HG03175 (cell line): ENCODE measurements at regions not wholly inside any gene's neighbourhood (a gene's known extent, or its start where the extent isn't known, plus 50 kb on each side); places are given as distances from the start of the nearest gene placed in this dataset.
"Not testable (repeated sequence)": the region's sequence is repeated elsewhere in the genome, so short reads cannot be mapped to it uniquely, and the experiment has no call there.

Experiments used
- ATAC-seq: cut with Tn5 transposase; IDR thresholded peaks from one replicate; pipeline ENCODE4 v1.9.1; 2021; ENCODE audit warnings: mild to moderate bottlenecking, moderate library complexity; ENCODE audit not compliant: unreplicated experiment

DNA sequence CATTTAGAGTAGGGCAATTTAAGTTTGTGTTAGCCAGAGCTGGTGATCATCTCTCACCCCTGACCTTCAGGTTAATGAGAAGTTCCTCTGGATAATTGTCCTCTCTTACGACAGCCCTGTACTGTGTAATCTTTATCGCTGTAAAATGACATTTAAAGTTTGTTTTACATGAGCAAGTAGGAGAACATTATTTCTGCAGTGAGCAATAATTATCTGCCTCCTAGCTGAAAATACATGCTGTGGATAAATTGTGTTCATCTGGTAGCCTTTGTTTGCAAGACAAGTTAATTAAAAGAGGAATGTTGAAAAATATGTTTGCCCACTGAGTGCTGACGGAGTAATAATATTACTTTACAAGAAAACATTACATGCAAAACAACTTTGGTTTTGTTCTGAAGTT is 1083.8 kb upstream of the NUDT12 start:
- ATAC-seq: no peak

DNA sequence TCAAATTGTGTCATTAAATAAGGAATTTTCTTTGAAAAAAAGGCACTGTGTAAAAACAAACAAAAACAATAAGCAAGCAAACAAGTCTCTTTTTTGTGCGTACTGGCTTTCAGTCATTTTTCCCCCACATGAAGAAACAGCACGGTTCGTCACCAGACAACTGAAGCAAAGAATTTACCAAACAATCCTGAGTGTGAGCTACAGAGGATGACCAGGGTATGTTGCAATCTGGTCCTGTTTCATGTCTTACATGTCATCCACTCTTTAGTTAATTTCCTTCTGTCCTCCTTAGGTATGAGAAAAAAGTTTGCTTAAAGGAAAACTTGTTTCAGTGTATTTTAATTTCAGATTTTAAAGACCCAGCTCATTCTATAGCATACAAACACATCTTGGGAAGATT is 1080.7 kb upstream of the NUDT12 start:
- ATAC-seq: no peak

DNA sequence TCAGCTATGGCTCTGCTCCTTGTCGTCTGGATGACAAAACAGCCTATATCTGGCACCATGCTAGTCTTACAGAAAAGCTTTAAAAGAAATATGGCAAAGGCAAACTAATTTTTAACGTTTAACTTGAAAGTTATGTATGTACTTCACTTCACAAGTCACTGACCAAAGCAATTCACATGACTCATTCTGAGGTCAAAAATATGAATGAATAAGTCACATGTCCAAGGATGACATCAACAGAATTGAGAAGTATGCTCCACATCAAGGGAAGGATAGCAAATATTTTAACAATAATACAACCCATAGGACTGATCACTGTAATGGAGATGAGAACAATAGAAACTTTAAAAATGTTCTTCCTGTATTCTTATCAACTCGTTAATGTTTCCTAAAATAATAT is 1072.6 kb upstream of the NUDT12 start:
- no peak for ATAC-seq

DNA sequence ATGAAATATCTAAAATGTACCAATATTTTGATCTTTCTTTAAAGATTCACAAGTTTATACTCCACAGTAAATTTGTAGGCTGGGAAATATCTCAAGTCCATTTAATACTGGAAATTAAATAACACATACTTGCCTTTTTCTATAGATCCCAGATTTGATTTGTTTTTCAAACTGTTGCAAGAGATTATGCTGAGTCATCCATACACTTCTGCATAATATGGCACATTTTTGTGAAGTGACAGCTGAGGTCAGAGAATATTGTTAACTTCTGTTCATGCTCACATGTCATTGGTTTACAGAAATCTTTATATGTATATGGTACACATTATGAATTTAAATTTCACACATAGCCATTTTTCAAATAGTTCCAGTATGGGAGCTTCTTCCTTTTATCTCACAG is 1066.3 kb upstream of the NUDT12 start:
- no peak for ATAC-seq

DNA sequence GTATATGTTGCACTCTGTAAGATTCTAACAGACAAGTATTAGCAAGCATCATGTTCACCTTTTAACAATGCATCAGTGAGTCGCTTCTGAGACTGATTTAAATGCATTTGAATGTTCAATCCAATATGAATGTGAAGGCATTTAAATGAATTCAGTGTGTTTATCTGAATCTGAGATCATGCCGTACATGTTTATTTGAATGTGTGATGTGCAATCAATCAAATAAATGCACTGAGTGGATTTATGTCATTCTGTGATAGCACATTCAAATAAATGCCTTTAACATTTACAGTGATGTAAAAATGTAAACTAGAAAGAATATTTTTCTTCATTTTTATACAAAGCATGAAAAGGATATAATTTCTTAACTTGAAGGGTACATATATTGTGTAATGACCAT is 1063.5 kb upstream of the NUDT12 start:
- no peak for ATAC-seq

DNA sequence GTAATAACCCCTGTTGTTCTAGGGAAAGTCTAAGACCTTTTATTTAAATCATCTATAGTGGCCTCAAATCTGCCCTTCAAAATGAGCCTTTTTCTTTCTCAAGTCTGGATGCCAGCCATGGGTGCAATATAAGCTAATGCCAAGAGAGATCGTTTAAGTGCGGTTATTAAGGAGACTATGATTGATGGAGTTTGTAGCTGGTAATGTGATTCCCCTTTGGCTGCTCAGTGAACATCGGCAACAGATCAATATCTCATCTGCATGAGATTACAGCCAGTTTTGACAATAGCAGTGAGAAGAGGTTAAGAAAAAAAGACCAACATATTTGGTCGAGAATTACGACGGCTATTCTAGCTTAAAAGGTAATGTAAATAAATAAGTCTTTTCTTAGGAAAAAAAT is 1049.4 kb upstream of the NUDT12 start:
- ATAC-seq: no peak

DNA sequence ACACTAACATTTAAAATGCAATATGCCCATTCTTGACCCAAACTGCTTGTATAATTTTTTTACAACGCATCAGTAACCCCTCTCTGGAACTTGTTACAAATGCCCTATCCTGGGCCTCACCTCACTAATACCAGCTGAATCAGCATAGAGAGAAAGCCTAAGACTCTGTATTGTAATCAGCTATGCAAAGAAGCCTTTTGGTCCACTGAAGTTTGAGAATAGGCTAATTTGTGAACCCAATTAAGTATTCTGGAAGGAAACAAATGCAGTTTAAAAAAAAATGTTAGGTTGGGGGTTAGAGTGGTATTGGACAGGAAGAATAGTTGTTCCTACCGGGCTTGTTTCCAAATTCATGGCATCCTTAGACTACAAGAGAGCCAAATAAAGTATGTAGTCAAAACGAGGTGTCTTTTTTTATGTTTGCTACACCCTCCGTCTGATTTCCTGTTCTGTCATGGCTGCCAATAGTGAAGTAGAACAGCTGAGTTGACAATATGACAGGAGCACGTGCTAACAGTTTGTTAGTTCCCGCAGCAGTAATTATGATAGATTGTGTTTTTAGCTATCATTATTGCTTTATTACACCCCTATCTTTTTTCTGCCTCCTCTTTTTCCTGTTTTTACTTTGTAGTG is 1048.7 kb upstream of the NUDT12 start:
- no peak for ATAC-seq

DNA sequence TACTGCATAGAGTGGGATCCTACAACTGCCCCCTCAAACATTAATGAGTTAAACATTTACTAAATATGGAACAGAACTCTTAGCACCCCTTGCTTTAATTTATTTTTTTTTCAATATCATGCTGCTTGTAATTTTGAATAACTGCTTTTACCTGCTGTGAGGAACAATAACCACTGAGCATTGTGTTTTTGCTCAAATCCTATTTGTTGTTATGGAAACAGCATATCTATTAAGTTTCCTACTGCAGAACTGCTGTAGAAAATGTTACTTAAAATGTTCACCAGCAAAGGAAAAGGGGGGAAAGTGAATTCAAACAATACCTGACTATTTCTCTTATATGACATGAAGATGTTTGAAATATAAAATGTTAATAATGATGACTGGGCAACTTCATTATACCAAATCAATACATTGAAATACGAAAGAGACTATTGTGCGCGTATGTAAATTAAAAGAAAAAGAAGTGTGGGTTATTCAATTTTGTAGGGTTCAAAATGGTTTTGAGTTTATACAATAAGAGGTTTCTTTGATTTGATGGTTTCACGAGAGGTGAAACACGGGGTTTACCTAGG is 1043.8 kb upstream of the NUDT12 start:
- ATAC-seq: no peak

DNA sequence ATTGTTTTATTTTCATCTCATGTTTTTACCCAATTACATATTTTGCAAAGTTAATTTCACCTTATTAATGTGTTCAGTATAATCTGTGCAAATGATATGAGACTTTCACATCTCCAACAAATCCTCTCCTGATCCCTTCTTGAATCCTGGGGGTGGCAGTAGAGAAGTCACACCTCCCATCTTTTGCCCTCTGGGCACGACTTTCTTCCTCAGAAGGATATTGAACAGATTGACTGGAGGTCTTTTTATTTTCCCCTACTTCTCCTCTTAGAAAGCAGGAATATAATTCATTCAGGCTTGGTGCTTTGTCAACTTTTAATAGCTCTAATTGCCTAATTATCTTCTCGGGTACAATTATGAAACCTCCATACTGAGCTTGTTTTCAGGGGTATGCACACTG is 1037.1 kb upstream of the NUDT12 start:
- no peak for ATAC-seq

DNA sequence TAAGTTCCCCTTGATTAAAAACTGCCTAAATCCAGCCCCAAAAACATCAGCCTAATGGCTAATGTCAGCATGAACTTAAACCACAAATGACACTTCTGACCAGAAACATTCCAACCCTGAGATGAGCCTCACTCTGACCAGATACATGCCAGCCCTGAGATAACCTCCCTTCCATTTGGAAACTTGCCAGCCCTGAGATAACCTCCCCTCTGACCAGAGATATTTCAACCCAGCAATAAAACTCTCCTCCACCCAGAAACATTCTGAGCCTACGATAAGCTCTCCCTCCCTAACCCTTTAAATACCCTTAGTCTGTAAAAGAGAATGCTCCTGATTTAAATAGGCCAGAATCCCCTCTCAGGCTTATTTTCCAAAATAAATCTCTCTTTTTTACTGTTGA is 1035.7 kb upstream of the NUDT12 start:
- no peak for ATAC-seq

DNA sequence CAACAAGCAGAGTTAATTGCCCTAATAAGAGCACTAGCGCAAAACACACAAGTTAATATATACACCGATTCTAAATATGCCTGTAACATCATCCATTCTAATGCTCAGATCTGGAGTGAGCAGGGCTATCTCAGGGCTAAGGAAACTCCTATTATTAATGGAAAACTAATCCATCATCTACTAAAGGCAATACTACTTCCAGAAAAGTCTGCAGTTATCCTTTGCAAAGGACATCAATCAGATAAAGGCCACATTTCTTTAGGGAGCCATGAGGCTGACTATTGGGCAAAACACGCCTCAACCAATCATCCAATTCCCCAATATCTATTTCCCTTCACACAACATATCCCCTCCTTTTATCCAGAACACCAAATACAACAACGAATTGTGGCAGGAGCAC is 1032.3 kb upstream of the NUDT12 start:
- no peak for ATAC-seq

DNA sequence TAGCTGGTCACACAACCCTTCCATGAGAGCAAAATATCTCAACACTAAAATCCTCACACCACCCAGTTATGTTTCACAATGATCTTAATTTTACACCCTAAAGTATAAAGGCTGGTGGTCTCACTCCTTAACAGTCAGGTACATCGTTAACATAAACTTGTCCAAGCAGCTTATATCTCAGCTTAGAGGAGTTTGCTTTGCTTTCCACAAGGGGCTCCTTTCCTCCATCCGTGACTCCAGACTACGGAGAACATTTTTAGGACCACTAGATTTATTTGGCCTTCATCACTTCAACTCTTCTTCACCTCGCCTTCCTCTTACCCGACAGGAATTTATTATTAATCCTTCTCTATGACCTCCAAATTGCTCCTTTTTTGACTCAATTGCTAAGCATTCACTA is 1014.1 kb upstream of the NUDT12 start:
- no peak for ATAC-seq

DNA sequence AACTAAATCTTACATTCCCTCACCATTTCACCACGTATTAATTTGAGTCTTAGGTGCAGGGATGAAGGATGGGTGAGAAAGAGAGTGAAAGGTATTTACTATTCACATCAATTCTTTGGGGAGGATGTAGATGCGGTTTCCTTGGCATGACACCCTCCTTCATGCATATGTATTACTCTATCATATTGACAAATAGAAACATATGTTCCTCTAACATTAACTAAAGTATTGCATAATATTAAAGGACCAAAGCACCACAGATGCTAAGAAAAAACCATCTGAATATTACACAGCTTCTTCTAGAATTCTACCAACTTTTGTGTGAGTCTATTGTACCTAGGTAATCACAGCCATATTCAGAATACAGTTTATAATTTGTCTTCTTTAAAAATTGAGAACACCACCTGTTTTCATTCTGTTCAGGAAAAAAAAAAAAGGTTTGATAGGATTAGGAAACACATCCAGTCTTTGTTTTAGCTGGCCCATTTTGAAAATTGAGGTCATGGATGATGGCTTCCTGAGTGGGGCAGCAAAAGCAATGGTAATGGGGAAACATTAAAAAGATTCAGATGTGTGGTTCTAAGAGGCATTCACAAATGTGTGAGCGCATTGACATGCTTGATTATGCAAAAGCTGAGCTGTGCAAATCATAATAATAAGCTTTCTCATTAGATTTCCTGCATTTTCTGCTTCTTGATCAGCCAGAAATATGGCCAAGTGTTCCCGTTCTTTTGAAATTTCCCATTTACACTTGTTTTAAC is 1011.5 kb upstream of the NUDT12 start:
- no peak for ATAC-seq

DNA sequence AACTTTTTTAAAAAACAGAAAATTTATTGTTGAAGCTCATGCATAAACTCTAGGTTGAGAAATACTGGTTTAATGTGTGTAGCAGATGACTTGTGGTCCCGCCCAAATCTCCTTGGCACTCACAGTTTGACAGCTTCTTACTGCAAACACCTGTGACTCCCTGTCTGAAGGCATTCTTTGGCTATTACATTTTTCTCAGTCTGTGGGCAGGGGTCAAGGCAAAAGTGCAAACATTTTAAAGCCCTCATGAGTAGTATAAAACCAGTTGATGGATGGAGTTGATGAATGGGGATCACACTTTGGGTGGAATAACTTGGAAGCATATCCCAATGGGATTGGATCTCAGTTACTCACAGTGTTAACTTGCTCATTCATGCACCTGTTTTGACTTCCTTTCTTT is 1007.0 kb upstream of the NUDT12 start:
- ATAC-seq: no peak

DNA sequence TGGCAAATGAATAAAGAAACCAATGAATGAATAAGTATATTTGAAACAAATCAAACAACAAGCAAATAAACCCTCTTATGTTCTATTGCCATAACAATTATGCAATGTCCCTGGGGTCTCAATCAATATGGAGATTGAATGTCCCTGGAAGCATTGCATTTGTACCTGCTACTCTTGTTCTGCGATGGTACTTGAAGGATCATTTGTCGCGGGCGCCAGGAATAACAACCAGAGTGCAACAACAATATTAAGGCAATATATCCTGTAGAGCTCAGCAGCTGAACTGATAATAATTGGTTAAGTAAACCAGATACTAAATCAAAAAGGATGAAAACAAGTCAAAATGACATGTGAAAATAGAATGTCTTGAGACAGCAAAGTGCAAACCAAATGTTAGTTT is 1001.9 kb upstream of the NUDT12 start:
- no peak for ATAC-seq

DNA sequence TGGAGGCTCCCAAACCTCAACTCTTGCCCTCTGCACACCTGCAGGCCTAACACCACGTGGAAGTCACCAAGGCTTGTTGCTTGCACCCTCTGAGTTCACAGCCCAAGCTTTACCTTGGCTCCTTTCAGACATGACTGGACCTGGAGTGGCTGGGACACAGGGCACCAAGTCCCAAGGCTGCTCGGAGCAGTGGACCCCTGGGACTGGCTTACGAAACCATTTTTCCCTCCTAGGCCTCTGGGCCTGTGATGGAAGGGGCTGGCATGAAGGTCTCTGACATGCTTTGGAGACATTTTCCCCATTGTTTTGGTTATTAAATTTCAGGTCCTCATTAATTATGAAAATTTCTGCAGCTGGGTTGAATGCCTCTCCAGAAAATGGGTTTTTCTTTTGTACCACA is 994.4 kb upstream of the NUDT12 start:
- ATAC-seq: no peak

DNA sequence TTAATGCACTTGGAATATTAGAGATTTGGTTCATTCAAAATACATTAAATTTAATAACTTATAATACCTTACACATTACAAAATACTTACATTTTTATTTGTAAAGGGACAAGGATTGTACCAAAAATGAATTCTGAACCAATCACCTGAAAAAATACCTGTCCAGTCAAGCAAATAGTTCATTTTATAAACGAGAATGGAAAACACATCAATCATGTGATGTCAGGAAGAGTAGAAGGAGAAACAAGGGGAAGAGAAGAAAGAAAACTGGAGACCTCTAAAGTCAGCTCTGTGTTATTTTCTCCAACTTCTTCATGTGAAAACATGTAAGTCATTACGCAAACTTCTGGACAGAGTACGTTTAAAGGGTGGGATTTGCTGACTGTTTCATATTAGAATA is 989.0 kb upstream of the NUDT12 start:
- no peak for ATAC-seq

DNA sequence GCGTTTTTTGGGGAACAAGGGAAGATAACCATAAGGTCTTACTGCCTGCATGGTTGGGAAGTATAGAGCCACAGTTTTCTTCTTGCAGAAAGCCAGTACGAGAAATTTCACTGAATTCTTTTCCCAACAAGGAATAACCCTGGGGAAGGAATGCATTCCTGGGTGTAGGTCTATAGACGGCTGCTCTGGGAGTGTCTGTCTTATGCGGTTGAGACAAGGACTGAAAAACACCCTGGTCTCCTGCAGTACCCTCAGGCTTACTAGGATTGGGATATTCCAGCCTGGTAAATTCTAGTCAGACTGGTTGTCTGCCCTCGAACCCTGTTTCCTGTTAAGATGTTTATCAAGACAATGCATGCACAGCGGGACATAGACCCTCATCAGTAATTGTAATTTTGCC is 984.3 kb upstream of the NUDT12 start:
- ATAC-seq: not testable (repeated sequence)

DNA sequence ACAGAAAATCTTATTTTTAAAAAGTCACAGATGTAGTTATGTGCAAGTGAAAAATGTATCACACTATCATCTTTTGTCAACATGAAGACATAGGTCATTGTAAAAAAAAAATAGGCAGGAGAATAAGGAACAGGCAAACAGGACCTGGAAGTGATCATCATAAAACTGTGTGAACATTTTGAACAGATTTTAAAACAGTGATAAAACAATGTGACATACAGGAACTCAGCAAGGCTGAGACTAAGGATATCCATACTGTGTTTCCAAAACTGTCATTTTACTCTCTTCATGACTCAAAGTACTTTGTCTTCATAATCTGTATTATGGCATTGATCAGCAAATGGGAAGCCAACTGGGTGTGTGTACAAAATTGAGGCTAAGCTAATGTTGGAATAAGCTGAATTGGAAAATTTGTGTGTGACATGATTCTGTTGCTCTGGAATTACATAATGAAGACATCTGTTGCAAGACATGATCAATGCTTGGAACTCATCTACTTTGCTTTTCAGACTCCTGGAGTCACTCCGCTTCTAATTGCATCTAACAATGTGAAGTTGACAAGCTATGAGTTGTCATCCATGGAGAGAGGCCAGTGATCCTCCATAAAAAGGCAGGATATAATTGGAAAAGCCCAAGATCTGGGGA is 978.7 kb upstream of the NUDT12 start:
- no peak for ATAC-seq

DNA sequence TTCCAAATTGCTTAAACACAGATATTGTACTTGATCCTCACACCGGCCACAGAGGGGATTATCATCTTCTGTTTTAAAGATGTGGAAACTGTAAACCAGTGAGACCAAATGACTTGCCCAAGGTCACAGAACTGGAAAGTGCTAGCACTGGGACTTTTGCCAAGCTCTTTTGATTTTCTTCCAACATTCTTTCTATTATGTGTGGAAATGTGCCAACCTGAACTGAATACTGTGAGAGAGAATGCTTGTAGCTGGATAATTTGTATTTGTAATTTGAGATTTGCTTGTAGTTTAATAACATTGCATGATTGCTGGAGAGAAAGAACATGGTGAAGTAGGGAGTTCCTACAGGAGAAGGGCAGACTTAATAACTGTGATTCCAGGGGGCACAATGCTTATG is 977.9 kb upstream of the NUDT12 start:
- no peak for ATAC-seq

DNA sequence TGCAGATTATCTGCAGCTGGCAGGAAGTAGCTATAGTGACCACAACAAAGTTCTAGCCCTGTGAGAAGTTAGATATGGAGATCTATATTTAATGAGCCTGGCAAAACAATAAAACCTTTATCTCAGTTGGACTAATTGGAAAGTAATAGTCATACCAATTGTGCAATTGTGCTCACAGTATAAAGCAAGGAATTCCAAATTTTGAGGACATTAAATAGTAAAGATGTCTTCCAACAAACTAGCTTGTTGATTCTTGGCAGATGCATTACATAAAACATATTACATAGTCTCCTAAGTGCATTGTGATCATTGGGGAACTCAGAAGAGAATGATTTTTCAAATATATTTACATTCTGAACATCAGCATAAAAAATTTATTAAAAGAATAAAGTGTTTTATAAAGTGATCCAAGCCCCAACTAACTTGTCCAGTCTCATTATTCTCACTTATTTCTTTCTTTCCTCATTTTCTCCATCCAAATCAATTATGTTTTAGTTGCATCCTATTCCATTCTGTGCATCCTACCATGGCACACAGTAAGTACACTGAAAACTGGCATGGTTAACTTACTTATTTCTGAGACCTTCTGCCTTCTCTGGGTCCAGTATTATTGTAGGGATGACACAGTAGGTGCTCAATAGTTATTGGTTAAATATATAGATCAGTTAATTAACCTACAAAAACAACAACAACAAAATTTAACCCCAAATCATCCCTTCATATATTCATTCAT is 977.2 kb upstream of the NUDT12 start:
- no peak for ATAC-seq
